ENCODE measurements at regions not wholly inside any gene's neighbourhood (a gene's known extent, or its start where the extent isn't known, plus 50 kb on each side); places are given as distances from the start of the nearest gene placed in this dataset.

DNA sequence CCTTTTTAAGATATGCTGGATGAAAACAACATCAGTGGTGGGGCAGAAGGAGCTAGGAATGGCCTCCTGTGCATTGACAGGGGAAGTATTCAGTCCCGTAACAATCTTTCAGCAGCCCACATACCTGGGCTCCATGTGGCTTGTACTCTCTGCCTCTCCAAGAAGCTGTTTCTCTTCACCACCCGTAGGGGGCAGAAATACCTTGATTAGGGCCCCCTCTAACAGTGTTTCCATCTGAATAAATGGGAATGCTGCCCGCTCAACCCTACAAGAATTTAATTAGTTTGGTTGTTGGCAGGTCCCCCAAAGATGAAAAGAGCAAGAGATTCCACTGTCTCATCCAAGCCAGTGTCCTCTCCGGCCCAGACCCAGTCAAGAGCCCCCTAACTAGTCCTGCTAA lies 155.2 kb downstream of the SMIM20 start:
- no peak for DNase-seq (ENCODE audit: low read depth in 3 of 3)

DNA sequence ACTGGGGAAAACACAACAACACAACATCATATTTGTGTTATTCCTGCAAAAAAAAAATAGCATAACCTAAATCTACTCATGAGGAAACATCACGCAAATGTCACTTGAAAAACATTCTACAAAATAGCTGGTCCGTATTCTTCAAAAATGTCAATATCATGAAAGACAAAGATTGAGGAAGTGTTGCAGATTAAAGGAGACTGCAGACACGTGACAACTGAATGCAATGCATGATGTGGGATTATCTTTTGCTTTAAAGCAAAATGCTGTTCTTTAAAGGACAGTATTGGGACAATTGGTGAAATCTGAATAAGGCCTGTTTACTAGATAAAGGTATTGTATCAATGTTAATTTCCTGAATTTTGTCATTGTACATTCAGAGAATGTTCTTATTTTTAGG lies 157.7 kb downstream of the SMIM20 start:
- no peak for DNase-seq (ENCODE audit: low read depth in 3 of 3)

DNA sequence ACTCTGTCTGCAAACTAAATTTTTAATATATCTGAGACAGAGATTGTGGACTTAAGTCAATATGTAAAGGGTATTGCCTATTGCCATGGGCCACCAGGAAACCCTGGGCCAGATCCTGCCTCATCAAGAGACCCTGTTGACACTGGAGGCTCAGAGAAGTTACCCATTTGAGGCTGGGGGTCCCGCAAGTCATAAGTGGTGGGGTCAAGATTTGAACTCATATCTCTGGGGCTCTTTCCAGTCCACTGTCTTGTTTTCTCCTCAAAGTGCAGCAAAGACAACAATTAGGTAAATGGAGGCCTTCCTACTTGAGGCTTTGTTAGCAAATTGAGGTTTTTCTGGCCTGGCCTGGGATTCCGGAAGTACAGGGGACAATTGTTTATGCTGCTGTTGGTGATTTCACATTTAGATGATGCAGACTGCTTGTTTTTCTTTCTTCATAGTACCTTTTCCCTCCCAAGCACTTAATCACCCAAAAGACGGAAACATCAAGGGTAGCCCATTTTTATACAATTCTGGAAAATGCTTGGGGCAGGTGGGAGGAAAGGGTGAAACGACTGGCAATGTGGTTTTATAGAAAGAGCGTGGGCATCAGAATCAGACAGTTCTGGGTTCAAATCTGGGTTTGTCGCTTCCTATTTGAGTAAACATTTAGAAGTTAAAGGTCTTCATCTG lies 160.0 kb downstream of the SMIM20 start:
- DNase-seq (ENCODE audit: low read depth in 3 of 3), result peak in 1 of 3 donors; percentile 34

DNA sequence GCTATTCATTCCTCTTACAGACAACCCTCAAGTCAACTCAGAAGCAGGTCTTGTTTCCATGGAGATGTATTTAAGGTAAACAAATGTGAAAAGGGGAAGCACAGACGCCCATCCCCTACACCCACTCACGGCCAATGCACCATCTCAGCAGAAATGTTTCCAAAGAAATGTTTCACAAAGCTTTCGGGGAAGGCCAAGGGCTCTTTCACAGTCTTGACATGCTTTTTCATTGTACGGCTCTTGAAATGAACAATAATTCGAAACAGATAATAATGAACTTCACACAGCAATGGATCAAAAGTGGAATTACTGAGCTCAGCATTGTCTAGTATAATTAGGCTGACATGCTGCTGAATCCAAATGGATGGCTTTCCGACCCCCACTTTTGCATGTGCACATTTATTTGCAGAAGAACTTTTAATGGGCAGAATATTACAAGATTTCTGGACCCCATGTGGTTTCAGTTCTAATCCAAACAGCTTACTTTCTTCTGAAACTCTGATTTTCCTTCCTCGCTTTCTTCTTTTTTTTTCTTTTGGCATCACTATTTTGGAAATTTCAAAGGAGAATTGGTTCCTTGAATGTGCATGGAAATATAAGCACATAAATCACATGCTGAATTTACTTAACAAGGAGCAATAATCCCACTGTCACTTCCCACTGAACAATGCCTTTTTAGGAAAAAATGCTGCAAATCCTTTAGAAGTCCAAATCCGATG lies 160.9 kb downstream of the SMIM20 start:
- DNase-seq (ENCODE audit: low read depth in 3 of 3), result peak; percentile 60 to 78 (median 61)

DNA sequence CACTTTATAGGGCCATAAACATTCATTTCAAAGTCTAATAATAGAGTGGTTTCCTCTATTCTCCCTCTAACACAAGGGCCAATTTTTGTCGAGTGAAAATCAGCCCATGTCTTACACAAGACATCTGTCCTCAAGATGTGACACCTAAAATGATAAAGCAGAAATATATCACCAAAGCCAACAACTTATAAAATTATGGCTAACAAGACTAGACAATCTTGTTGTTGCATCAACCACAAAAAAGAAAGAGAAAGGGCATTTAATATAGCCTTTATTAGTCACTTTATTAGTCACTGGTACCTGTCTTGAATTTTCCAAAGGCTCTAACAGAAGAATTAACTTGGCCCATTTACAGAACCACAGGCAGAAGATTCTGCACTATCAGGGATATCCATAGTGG lies 161.6 kb downstream of the SMIM20 start:
- DNase-seq (ENCODE audit: low read depth in 3 of 3), result no peak

DNA sequence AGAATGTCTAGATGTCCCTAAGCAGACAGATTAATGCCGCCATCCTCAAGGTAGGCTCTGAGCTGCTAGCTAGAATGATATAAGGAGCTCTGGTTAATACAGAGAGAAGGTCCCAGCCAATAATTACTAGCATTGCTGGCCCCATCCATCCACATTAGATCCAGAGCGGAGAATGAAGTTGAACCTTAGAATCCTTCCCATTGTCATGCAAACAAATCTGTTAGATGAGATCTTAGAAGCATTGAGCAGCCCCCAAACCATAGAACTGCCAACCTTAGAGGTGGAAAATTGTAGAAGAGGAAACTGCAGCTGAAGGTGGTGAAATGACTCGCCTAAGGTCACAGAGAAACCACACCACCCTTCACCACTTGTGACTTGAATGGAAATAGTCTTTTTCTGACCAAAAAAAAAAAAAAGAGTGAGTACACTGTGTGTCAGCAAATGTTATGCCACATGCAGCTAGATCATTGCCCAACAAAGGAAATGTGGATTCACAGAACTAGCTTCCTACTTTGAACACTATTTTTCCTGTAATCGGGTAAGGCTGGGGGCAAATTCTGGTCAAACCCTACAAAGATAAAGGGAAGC lies 162.1 kb downstream of the SMIM20 start:
- DNase-seq (ENCODE audit: low read depth in 3 of 3), result peak in 1 of 3 donors; percentile 52

DNA sequence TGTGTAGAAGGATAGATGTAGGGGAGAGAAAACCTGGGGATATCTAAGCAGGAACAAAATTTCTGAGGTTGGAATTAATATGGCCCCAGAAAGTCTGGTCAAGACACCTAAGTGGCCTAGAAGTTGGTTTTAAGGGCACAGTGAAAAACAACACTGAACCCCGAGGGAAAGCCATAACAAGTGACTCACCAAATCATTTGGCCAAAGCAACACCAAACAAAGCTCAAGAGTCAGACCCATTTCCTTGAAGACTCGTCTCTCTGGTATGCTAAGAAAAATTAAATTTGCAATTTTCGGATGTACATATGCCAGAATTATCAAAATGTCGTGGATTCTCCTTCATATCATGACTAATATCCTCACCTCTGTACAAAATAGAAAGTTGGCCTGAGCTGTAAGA lies 162.9 kb downstream of the SMIM20 start:
- no peak for DNase-seq (ENCODE audit: low read depth in 3 of 3)

DNA sequence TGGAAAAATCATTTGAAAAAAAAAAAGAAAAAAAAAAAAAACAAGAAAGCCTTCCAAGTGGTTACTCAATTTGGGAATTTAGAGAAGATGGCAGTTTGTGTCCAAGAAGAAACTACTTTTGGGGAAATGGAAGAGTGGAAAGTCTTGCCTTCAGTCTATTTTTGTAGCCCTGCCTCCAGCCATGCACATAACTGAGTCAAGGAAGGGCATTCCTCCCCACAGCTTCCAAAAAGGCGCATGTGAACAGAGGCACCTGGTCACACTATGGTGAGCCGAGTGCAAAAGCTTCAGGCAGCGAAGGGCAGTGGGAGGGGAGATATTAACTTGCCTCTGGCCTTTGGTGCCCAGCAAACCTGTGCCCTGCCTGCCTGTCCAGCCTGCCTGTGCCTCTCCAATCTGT lies 163.7 kb downstream of the SMIM20 start:
- DNase-seq (ENCODE audit: low read depth in 3 of 3), result no peak

DNA sequence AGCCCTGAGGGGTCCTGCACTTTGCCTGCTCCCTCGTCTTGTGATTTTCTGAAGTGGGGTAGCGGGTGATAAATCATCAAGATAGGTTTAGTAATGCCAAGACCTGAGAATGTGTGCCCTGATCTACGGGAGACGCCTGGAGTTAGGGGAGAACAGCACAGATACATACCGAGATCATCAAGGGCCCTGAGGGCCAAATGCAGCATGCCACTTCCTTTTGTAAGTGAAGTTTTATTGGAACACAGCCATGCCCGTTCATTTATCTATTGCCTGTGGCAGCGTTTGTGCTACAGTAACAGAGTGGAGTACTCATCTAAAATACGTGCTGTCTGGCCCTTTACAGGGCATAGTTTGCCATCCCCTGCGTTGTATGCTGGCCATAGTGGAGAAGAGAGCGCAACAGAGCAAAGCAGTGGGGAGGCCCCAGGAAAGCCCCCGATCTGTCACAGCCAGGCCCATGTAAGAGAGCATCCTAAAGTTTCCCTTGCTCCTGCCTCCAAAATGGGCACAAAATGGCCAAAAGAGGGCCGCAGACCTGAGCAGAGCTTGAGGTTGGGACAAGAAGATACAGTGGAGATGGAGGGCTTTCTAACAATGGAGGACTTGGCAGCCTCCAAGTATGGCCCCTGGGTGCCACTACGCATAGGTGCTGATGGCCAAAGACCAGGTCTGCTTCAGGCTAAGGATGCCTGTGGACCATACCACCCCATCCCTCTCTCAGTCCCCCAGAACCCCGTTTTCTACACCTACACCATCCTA lies 167.0 kb downstream of the SMIM20 start:
- DNase-seq (ENCODE audit: low read depth in 3 of 3), result no peak

DNA sequence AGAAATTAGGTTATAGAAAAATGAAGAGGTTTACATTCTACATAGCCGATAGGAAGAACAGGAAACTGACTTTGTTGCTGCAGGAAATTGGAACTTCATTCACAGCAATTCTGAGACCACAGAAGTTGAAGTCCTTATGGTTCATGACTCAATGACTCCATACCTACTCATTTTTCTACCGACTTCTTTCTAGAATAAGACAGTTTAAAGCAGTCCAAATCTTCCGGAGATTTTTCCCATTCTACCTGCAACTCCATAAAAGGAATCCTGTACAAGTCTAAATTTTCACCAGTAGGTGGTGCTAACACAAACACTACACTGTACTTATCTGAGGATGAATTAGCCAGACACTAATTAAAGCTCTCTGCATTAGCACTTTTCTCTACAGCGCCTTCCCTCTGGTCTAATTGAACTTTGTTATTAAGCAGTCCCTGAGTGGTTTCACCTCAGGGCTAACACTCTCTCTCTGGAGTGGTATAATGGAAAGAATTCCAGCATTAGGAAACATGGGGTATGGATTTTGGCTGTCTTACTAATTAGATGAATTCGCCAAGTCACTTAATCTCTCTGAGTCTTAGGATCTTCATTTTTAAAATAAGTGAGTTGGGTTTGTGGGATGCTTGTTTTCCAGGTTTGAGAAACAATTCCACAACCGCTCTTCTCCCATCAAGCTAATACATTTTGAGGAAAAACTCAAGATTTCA lies 167.9 kb downstream of the SMIM20 start:
- DNase-seq (ENCODE audit: low read depth in 3 of 3), result no peak

DNA sequence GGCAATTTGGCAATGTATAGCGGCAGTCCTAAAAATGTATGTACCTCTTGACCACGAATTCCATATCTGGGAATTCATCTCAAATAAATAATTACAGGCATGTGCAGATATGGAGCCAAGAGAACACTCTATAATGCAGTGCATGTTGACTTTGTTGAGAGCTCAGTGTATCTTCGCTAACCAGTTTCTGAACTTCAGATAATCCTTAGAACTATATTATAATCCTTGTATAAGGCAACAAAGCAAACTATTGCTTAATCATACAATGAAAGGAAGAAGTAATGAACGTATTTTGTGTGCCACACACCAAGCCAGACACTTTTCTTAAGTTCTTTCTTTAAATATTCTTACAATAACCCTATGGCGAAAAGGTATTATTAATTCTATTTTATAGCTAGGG lies 168.5 kb downstream of the SMIM20 start:
- no peak for DNase-seq (ENCODE audit: low read depth in 3 of 3)

DNA sequence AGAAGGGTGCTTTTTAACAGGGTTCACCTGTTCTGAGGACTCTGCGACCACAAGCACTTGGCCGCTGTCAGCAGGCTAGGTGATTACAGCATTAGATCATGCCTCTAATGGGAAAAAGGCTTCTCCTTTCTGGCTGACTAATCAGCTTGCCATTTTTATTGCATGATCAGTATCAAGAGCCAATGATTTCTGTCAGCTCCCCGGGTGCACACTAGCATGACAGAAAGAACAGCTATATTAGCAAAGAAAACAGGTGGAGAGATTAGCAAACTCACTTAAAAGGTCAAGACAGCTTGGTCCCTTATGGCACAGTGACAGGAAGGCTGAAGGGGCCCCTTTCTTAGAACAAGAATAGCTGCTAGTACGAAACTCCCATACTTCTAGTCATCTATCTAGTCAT lies 170.0 kb downstream of the SMIM20 start:
- DNase-seq (ENCODE audit: low read depth in 3 of 3), result peak in 1 of 3 donors; percentile 43

DNA sequence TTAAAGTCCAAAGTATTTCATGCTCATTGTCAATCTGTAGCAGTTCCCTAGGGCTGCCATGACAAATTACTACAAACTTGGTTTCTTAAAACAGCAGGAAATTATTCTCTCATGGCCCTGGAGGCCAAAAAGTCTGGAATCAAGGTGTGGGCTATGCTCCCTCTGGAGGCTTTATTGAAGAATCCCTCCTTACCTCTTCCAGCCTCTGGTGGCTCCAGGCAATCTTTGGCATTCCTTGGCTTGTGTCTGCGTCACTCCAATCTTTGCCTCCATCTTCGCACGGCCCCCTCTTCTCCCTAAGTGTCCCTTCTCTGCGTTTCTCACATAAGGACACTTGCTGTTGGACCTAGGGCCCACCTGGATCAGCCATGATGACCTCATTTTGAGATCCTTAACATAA lies 170.4 kb downstream of the SMIM20 start:
- DNase-seq (ENCODE audit: low read depth in 3 of 3), result no peak

DNA sequence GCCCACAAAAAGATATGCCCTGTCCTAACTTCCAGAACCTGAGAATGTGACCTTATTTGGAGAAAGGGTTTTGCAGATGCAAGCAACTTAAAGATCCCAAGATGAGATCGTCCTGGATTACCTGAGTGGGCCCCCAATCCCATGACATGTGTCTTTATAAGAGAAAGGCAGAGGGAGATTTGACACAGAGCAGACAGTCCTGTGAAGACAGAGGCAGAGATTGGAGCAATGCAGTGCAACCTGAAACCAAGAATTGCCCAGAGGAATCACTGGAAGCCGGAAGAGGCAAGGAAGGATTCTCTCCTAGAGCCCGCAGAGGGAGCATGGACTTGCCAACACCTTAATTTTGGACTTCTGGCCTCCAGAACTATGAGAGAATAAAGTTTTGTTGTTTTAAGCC lies 171.5 kb downstream of the SMIM20 start:
- no peak for DNase-seq (ENCODE audit: low read depth in 3 of 3)

DNA sequence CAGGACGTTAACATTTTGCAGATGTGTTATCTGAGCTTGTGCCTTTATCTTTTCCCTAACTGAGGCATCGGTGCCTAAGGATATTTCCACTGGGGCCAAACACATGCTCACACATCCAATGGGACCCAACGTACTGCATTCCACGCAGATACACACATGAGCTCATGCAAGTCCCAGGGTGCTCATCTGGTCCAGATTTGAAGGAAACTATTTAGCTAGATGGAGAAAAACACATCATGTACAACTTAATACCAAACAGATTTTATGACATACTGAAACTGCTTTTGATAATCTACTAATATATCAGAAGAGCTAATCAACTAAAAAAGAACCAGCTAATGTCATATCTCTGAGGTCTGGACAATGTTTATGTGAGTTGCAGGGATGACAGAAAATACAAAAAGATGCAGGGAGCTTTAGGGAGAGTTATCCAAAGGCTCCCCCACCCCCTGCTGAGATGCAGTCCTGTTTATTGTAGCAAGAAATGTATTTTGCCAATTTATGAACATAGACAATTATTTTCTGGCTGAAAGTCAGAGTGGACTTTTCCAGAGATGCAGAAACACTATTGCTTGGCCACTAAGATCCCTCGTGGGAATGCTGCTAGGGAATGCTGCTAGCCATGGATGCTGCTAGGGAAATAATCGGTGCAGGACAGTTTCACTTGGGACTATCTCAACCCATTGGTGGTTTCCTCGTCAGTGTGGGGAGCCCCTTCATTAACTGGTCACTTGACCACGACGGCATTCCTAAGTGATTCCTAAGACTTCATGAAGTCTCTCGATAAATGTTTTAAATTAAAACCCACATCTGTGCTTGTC lies 172.8 kb downstream of the SMIM20 start:
- DNase-seq (ENCODE audit: low read depth in 3 of 3), result no peak

DNA sequence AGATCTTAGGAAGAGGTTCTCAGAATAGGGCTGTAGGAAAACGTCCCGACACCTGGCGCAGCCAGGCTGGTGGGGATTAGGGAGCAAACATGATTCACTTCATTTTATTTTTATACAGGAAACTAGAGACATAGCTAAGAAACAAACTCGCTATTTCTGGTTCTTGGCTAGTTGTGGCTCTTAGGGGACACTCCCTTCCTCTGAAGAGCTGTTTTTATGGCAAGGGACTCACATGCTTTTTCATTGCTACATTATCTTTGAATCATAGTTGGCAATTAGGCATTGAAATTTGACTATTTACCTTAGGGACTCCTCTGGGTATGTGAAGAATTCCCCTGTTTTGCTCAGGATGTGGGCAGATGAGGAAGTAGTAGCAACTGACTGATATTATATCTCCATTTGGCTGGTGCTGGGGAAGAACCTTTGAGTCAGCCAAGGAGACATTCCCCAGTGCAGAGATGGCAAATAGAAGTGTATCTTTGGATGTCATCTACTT lies 174.5 kb downstream of the SMIM20 start:
- DNase-seq (ENCODE audit: low read depth in 3 of 3), result no peak

DNA sequence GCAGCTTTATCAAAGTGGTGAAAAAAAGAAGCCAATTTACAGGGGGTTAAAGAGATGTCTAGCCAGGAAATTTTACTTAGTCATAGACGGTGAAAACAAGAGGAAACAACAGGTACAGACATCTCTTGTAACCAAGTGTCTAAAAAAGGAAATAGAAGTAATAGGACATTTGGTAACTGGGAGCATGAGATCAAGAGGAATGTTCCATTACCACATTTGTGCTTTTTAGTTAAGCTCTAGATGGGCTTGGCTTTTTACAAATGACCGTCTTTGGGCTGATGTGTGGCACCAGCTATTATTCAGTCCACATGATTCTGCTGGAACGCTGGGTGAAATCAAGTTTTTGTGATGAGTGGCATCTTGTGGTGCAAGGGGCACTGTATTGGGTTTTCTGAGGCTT lies 179.5 kb downstream of the SMIM20 start:
- no peak for DNase-seq (ENCODE audit: low read depth in 3 of 3)

DNA sequence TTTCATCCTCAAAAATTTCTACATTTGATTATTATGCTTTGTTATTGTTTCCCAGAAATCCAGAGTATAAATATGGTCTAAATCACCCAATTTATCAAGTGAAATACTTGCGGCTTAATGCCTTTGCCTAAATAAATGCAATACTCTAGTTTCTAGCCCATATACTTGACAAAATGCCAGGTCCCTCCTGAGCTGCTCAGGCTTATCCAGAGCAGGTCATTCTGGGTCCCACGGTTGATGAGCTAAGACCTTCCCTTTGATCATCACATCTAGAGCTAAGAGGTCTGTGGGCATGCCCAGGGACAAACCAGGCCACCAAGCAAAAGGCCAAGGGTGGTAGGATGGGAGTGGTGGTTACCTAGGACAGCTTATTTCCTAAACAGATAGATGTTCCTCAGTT lies 180.1 kb downstream of the SMIM20 start:
- no peak for DNase-seq (ENCODE audit: low read depth in 3 of 3)

DNA sequence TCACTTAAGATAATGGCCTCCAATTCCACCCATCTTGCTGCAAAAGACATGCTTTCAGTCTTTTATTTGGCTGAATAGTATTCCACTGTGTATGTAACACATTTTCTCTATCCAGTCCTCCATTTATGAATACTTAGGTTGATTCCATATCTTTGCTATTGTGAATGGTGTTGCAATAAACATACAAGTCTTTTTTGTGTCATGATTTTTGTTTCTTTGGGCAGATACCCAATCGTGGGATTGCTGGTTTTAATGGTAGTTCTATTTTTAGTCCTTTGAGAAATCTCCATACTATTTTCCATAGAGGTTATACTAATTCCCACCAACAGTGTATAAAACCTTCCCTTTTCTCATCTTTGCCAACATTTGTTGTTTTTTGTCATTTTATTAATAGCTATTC lies 180.9 kb downstream of the SMIM20 start:
- DNase-seq (ENCODE audit: low read depth in 3 of 3), result no peak

DNA sequence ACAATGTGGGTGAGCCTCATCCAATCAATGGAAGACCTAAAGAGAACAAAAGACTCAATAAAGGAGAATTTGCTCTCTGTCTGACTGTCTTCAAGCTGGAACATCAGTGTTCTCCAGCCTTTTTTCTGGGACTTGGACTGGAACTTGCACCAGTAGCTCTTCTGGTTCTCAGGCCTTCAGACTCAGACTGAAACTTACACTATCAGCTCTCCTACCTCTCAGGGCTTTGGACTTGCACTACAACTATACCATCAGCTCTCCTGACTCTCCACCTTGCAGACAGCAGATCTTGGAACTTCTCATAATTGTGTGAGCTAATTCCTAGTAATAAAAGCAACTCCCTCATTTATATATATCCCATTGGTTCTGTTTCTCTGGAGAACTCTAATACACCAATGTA lies 185.9 kb downstream of the SMIM20 start:
- DNase-seq (ENCODE audit: low read depth in 3 of 3), result no peak

DNA sequence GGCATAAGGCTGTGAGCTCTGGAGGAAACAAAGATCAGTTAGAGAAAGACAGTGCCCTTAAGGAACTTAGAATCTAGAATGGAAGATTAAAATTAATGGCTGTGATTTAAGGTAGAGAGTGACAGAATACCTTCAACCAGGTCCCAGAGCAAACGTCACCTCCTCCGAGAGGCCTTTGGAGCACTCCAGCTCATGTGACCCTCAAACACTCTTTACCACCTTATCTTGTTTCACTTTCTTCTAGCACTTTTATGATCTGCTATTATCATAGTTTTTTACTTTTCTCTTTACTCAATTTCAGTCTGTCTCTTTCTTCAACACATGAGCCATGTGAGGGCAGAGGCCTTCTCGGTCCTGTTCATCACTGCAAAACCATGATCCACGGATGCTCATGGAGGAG lies 187.0 kb downstream of the SMIM20 start:
- no peak for DNase-seq (ENCODE audit: low read depth in 3 of 3)
